Middle frontal gyrus (tissue), 1 donor: ENCODE measurements at regions not wholly inside any gene's neighbourhood (a gene's known extent, or its start where the extent isn't known, plus 50 kb on each side); places are given as distances from the start of the nearest gene placed in this dataset.
"Not testable (repeated sequence)": the region's sequence is repeated elsewhere in the genome, so short reads cannot be mapped to it uniquely, and the experiment has no call there.

Source experiments
- DNase-seq: peaks from one replicate; pipeline ENCODE4 v3.0.0-alpha.2; 2015; ENCODE audit warnings: low spot score; ENCODE audit errors: extremely low spot score

- DNase-seq: no peak
Observed at GRCh38 chr2:7835693-7836680, 845.9 kb upstream of the ID2 start.

GRCh38 chr2:7837237-7837760, 844.6 kb upstream of the ID2 start:
- no peak for DNase-seq

- no peak for DNase-seq
Observed at GRCh38 chr2:7838669-7839068, 843.2 kb upstream of the ID2 start.

- DNase-seq: no peak
Observed at GRCh38 chr2:7840651-7841380, 841.0 kb upstream of the ID2 start.

GRCh38 chr2:7841751-7842150, 840.1 kb upstream of the ID2 start:
- DNase-seq: no peak

- no peak for DNase-seq
Observed at GRCh38 chr2:7844414-7844965, 837.4 kb upstream of the ID2 start.

- DNase-seq: no peak
Observed at GRCh38 chr2:7845332-7845731, 836.5 kb upstream of the ID2 start.

GRCh38 chr2:7846607-7847006, 835.2 kb upstream of the ID2 start:
- no peak for DNase-seq

- DNase-seq: no peak
Observed at GRCh38 chr2:7847321-7847720, 834.5 kb upstream of the ID2 start.

GRCh38 chr2:7849027-7849426, 832.8 kb upstream of the ID2 start:
- DNase-seq: no peak

GRCh38 chr2:7849531-7849930, 832.3 kb upstream of the ID2 start:
- no peak for DNase-seq

GRCh38 chr2:7852546-7852945, 829.3 kb upstream of the ID2 start:
- no peak for DNase-seq

- no peak for DNase-seq
Observed at GRCh38 chr2:7857904-7858303, 824.0 kb upstream of the ID2 start.

GRCh38 chr2:7858624-7859023, 823.2 kb upstream of the ID2 start:
- DNase-seq: no peak

- DNase-seq: no peak
Observed at GRCh38 chr2:7860693-7861092, 821.2 kb upstream of the ID2 start.

- no peak for DNase-seq
Observed at GRCh38 chr2:7861910-7862702, 819.8 kb upstream of the ID2 start.

GRCh38 chr2:7866104-7866503, 815.8 kb upstream of the ID2 start:
- no peak for DNase-seq

- DNase-seq: no peak
Observed at GRCh38 chr2:7866825-7867224, 815.0 kb upstream of the ID2 start.

GRCh38 chr2:7867867-7868266, 814.0 kb upstream of the ID2 start:
- DNase-seq: no peak

- no peak for DNase-seq
Observed at GRCh38 chr2:7868836-7869235, 813.0 kb upstream of the ID2 start.

- DNase-seq: not testable (repeated sequence)
Observed at GRCh38 chr2:7876445-7876844, 805.4 kb upstream of the ID2 start.
